DMS53 (cell line): ENCODE measurements at regions not wholly inside any gene's neighbourhood (a gene's known extent, or its start where the extent isn't known, plus 50 kb on each side); places are given as distances from the start of the nearest gene placed in this dataset.
"Not testable (repeated sequence)": the region's sequence is repeated elsewhere in the genome, so short reads cannot be mapped to it uniquely, and the experiment has no call there.

ENCODE experiments used
- DNase-seq: peaks from one replicate; lab custom pipeline; 2025; lab: John Stamatoyannopoulos, UW

GRCh38 chr3:64438066-64438465 lies 212.8 kb upstream of the PRICKLE2 start:
- no peak for DNase-seq

GRCh38 chr3:64437131-64437530 lies 211.9 kb upstream of the PRICKLE2 start:
- DNase-seq: no peak

- not testable (repeated sequence) for DNase-seq
Observed at GRCh38 chr3:64435023-64435422, 209.8 kb upstream of the PRICKLE2 start.

- no peak for DNase-seq
Observed at GRCh38 chr3:64432870-64433269, 207.6 kb upstream of the PRICKLE2 start.

GRCh38 chr3:64431526-64432091 lies 206.3 kb upstream of the PRICKLE2 start:
- no peak for DNase-seq

- DNase-seq: no peak
Observed at GRCh38 chr3:64427671-64428070, 202.4 kb upstream of the PRICKLE2 start.

GRCh38 chr3:64426551-64426950 lies 201.3 kb upstream of the PRICKLE2 start:
- DNase-seq: no peak

- no peak for DNase-seq
Observed at GRCh38 chr3:64422932-64423331, 197.7 kb upstream of the PRICKLE2 start.

GRCh38 chr3:64422192-64422591 lies 196.9 kb upstream of the PRICKLE2 start:
- no peak for DNase-seq

GRCh38 chr3:64417816-64418215 lies 192.6 kb upstream of the PRICKLE2 start:
- DNase-seq: no peak

GRCh38 chr3:64414043-64414442 lies 188.8 kb upstream of the PRICKLE2 start:
- no peak for DNase-seq

- no peak for DNase-seq
Observed at GRCh38 chr3:64411101-64411500, 185.8 kb upstream of the PRICKLE2 start.

GRCh38 chr3:64410226-64410625 lies 185.0 kb upstream of the PRICKLE2 start:
- DNase-seq: no peak

- no peak for DNase-seq
Observed at GRCh38 chr3:64408770-64409169, 183.5 kb upstream of the PRICKLE2 start.

GRCh38 chr3:64406271-64406670 lies 181.0 kb upstream of the PRICKLE2 start:
- no peak for DNase-seq

- DNase-seq: no peak
Observed at GRCh38 chr3:64405211-64405835, 180.1 kb upstream of the PRICKLE2 start.

GRCh38 chr3:64400706-64401105 lies 175.4 kb upstream of the PRICKLE2 start:
- DNase-seq: no peak

- DNase-seq: peak; percentile 34
Observed at GRCh38 chr3:64399205-64399800, 174.0 kb upstream of the PRICKLE2 start.

- DNase-seq: no peak
Observed at GRCh38 chr3:64398476-64398875, 173.2 kb upstream of the PRICKLE2 start.

- DNase-seq: no peak
Observed at GRCh38 chr3:64398006-64398405, 172.7 kb upstream of the PRICKLE2 start.

GRCh38 chr3:64397573-64397972 lies 172.3 kb upstream of the PRICKLE2 start:
- no peak for DNase-seq

- DNase-seq: no peak
Observed at GRCh38 chr3:64395490-64395889, 170.2 kb upstream of the PRICKLE2 start.

- DNase-seq: no peak
Observed at GRCh38 chr3:64393193-64393592, 167.9 kb upstream of the PRICKLE2 start.

- DNase-seq: no peak
Observed at GRCh38 chr3:64392001-64392400, 166.7 kb upstream of the PRICKLE2 start.
